Fibroblast of peridontal ligament (primary cell): ENCODE measurements at regions not wholly inside any gene's neighbourhood (a gene's known extent, or its start where the extent isn't known, plus 50 kb on each side); places are given as distances from the start of the nearest gene placed in this dataset.

Source experiments
- DNase-seq: peaks from one replicate; pipeline ENCODE4 v3.0.0-alpha.2; 2010; ENCODE audit errors: extremely low read depth

- DNase-seq = no peak
Observed at GRCh38 chr7:12074889-12075288, 136.2 kb upstream of the TMEM106B start.

GRCh38 chr7:12080006-12080405, 131.1 kb upstream of the TMEM106B start:
- DNase-seq = no peak

- DNase-seq = no peak
Observed at GRCh38 chr7:12085516-12085915, 125.6 kb upstream of the TMEM106B start.

GRCh38 chr7:12089951-12090756, 120.9 kb upstream of the TMEM106B start:
- no peak for DNase-seq

GRCh38 chr7:12090757-12091221, 120.3 kb upstream of the TMEM106B start:
- no peak for DNase-seq

- no peak for DNase-seq
Observed at GRCh38 chr7:12091231-12091630, 119.9 kb upstream of the TMEM106B start.

- no peak for DNase-seq
Observed at GRCh38 chr7:12092499-12093130, 118.5 kb upstream of the TMEM106B start.

- DNase-seq = no peak
Observed at GRCh38 chr7:12093365-12093764, 117.7 kb upstream of the TMEM106B start.

- DNase-seq = no peak
Observed at GRCh38 chr7:12094365-12094921, 116.7 kb upstream of the TMEM106B start.

GRCh38 chr7:12102126-12102525, 109.0 kb upstream of the TMEM106B start:
- DNase-seq = no peak

- no peak for DNase-seq
Observed at GRCh38 chr7:12102527-12102926, 108.6 kb upstream of the TMEM106B start.

GRCh38 chr7:12103948-12104347, 107.1 kb upstream of the TMEM106B start:
- no peak for DNase-seq

GRCh38 chr7:12107381-12107780, 103.7 kb upstream of the TMEM106B start:
- no peak for DNase-seq

GRCh38 chr7:12107841-12108254, 103.2 kb upstream of the TMEM106B start:
- no peak for DNase-seq

- no peak for DNase-seq
Observed at GRCh38 chr7:12110425-12110824, 100.7 kb upstream of the TMEM106B start.

- peak; percentile 1 for DNase-seq
Observed at GRCh38 chr7:12111422-12112405, 99.4 kb upstream of the TMEM106B start.

GRCh38 chr7:12117170-12117569, 93.9 kb upstream of the TMEM106B start:
- no peak for DNase-seq

- DNase-seq = no peak
Observed at GRCh38 chr7:12119620-12120303, 91.3 kb upstream of the TMEM106B start.

- no peak for DNase-seq
Observed at GRCh38 chr7:12120632-12121031, 90.5 kb upstream of the TMEM106B start.

GRCh38 chr7:12123172-12123571, 87.9 kb upstream of the TMEM106B start:
- DNase-seq = no peak

- DNase-seq = no peak
Observed at GRCh38 chr7:12124028-12124427, 87.1 kb upstream of the TMEM106B start.
